Uterus (tissue), 2 donors: ENCODE measurements at regions not wholly inside any gene's neighbourhood (a gene's known extent, or its start where the extent isn't known, plus 50 kb on each side); places are given as distances from the start of the nearest gene placed in this dataset.

ENCODE experiments used
- POLR2A ChIP-seq, 2 donors: fragments of 450-650 bp; IDR thresholded peaks; one replicate each; pipeline ENCODE4 v1.6.1; 2016; ENCODE audit warnings: antibody characterized with exemption in 2 of 2, mild to moderate bottlenecking in 1 of 2, moderate library complexity in 1 of 2
- TF ChIP-seq, protein P1 (sequence below), 4 experiments: fragments of 200-600 bp in 2 of 4; fragments of 450-650 bp in 2 of 4; sonication (generic) in 2 of 4; IDR thresholded peaks; one replicate each; pipeline ENCODE4 v1.5.1; 2016 to 2019; ENCODE audit warnings: antibody characterized with exemption in 4 of 4, mild to moderate bottlenecking in 2 of 4, moderate library complexity in 1 of 4

DNA sequence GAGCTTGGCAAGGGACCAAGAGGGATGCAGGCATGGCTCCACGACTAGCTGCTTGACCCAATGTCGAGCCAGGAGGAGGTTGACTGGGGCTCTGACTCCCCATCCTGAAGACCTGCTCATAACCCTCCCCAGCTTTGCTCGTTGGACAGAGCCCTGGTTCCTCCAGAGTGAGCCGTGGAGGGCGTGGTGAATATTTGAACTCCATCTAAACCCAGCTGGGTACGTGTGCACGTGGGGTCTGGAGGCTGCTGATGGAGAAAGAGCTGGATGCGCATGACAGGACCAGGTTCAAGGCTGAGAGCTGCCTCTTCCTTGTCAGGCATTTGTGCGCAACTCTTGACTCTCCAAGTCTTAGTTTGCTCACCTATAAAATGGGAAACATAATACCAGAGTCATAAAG lies 282.8 kb downstream of the TLE3 start:
- TF ChIP-seq, protein P1, sequence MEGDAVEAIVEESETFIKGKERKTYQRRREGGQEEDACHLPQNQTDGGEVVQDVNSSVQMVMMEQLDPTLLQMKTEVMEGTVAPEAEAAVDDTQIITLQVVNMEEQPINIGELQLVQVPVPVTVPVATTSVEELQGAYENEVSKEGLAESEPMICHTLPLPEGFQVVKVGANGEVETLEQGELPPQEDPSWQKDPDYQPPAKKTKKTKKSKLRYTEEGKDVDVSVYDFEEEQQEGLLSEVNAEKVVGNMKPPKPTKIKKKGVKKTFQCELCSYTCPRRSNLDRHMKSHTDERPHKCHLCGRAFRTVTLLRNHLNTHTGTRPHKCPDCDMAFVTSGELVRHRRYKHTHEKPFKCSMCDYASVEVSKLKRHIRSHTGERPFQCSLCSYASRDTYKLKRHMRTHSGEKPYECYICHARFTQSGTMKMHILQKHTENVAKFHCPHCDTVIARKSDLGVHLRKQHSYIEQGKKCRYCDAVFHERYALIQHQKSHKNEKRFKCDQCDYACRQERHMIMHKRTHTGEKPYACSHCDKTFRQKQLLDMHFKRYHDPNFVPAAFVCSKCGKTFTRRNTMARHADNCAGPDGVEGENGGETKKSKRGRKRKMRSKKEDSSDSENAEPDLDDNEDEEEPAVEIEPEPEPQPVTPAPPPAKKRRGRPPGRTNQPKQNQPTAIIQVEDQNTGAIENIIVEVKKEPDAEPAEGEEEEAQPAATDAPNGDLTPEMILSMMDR (IDR thresholded peaks at IDR 0.05): no peak
- TF ChIP-seq POLR2A (IDR thresholded peaks at IDR 0.05): no peak
